Glutamatergic neuron (in vitro differentiated cells): ENCODE measurements at regions not wholly inside any gene's neighbourhood (a gene's known extent, or its start where the extent isn't known, plus 50 kb on each side); places are given as distances from the start of the nearest gene placed in this dataset.
"Not testable (repeated sequence)": the region's sequence is repeated elsewhere in the genome, so short reads cannot be mapped to it uniquely, and the experiment has no call there.

Experiments used
- DNase-seq: peaks from one replicate; pipeline ENCODE4 v3.0.0; 2022
- H3K27ac Mint-ChIP-seq: one replicate; pipeline ENCODE4 v1.8.0; 2020; ENCODE audit warnings: mild to moderate bottlenecking, mixed read lengths, inconsistent platforms; ENCODE audit not compliant: unreplicated experiment
- H3K27me3 Mint-ChIP-seq: one replicate; pipeline ENCODE4 v1.8.0; 2020; ENCODE audit warnings: mild to moderate bottlenecking, moderate library complexity, mixed read lengths, inconsistent platforms; ENCODE audit not compliant: unreplicated experiment
- H3K36me3 Mint-ChIP-seq: one replicate; pipeline ENCODE4 v1.8.0; 2020; ENCODE audit warnings: mild to moderate bottlenecking, mixed read lengths, inconsistent platforms; ENCODE audit not compliant: unreplicated experiment
- H3K4me1 Mint-ChIP-seq: one replicate; pipeline ENCODE4 v1.8.0; 2020; ENCODE audit warnings: mild to moderate bottlenecking, low read depth, mixed read lengths, inconsistent platforms; ENCODE audit not compliant: unreplicated experiment
- H3K4me3 Mint-ChIP-seq: one replicate; pipeline ENCODE4 v1.8.0; 2020; ENCODE audit warnings: mild to moderate bottlenecking, mixed read lengths, inconsistent platforms; ENCODE audit not compliant: unreplicated experiment
- H3K9me3 Mint-ChIP-seq: one replicate; pipeline ENCODE4 v1.8.0; 2020; ENCODE audit warnings: mild to moderate bottlenecking, moderate library complexity, mixed read lengths, inconsistent platforms; ENCODE audit not compliant: unreplicated experiment
- TF ChIP-seq, protein P1 (sequence below): fragments of 200-600 bp; sonication (generic); IDR thresholded peaks from one replicate; pipeline ENCODE4 v1.5.0; 2021; ENCODE audit not compliant: partially characterized antibody, unreplicated experiment

DNA sequence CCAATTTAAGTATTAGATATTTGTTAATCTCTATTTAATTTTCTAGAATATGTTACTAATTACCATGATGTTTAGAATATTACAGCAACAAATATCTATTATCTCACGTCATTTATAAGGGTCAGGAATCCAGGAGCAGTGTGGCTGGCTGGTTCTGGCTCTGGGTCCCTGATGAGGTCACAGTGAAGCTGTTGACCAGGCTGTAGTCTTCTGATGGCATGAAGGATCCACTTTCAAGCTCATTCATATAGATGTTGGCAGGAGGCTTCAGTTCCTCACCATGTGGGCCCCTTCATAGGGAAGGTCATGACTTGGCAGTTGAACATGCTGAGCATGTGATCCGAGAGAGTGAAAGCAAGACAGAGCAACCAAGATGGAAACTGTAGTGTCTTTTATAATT lies 375.6 kb downstream of the ATP23 start:
- TF ChIP-seq, protein P1, sequence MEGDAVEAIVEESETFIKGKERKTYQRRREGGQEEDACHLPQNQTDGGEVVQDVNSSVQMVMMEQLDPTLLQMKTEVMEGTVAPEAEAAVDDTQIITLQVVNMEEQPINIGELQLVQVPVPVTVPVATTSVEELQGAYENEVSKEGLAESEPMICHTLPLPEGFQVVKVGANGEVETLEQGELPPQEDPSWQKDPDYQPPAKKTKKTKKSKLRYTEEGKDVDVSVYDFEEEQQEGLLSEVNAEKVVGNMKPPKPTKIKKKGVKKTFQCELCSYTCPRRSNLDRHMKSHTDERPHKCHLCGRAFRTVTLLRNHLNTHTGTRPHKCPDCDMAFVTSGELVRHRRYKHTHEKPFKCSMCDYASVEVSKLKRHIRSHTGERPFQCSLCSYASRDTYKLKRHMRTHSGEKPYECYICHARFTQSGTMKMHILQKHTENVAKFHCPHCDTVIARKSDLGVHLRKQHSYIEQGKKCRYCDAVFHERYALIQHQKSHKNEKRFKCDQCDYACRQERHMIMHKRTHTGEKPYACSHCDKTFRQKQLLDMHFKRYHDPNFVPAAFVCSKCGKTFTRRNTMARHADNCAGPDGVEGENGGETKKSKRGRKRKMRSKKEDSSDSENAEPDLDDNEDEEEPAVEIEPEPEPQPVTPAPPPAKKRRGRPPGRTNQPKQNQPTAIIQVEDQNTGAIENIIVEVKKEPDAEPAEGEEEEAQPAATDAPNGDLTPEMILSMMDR = no peak
- no peak for DNase-seq
- Mint-ChIP-seq H3K27ac (no peak overlapping the region), H3K4me1 (no peaks in the 10 kb centered on the region), H3K27me3 (peaks cover 7% of the 10 kb centered on the region), H3K4me3 (no peak overlapping the region), H3K36me3 (peaks cover 13% of the 10 kb centered on the region), H3K9me3 (no peaks in the 10 kb centered on the region)

DNA sequence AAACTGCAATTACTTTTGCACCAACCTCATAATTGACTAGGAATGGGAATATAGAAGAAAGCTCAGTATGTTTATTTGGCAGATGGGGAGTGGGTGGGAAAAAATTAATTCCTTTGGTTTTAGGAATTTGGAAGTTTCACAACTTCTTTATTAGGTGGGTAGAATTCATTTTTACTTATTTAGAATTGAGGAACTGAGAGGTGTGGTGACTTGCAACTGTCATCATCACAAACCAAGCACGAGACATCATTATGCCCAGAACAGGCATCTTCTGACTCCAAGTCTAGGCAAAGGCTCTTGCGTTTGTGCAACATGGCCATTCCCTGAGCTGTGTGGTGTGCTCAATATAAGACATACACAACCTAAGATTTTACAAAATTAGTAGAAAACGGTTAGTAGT lies 380.0 kb downstream of the ATP23 start:
- no peak overlapping the region for H3K27ac Mint-ChIP-seq
- H3K4me3 Mint-ChIP-seq = no peak overlapping the region
- TF ChIP-seq, protein P1 = no peak
- no peaks in the 10 kb centered on the region for H3K4me1 Mint-ChIP-seq
- no peak for DNase-seq
- no peaks in the 10 kb centered on the region for H3K9me3 Mint-ChIP-seq
- H3K27me3 Mint-ChIP-seq = peaks cover 5% of the 10 kb centered on the region
- peaks cover 13% of the 10 kb centered on the region for H3K36me3 Mint-ChIP-seq

DNA sequence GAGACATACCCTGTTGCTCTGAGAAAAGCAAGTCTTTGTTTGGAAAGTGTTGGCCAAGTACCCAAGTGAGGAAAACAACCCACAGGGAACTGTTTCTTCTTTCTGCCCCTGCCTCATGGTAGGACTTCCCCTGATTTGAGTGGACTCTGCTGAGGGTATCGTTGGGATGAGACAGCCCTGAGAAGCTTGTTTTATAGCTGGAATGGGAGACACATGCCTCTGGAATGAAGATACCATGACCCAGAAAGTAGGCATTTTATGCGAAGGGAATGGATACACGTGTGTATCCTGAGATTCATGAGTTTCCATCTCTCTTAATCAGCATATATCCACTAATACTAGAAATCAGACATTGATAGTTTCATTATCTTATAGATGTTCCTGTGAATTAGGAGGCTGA lies 382.3 kb downstream of the ATP23 start:
- peaks cover 4% of the 10 kb centered on the region for H3K27me3 Mint-ChIP-seq
- peaks cover 7% of the 10 kb centered on the region for H3K36me3 Mint-ChIP-seq
- TF ChIP-seq, protein P1 = no peak
- no peaks in the 10 kb centered on the region for H3K9me3 Mint-ChIP-seq
- no peak overlapping the region for H3K27ac Mint-ChIP-seq
- DNase-seq = no peak
- H3K4me1 Mint-ChIP-seq = no peaks in the 10 kb centered on the region
- H3K4me3 Mint-ChIP-seq = no peak overlapping the region

DNA sequence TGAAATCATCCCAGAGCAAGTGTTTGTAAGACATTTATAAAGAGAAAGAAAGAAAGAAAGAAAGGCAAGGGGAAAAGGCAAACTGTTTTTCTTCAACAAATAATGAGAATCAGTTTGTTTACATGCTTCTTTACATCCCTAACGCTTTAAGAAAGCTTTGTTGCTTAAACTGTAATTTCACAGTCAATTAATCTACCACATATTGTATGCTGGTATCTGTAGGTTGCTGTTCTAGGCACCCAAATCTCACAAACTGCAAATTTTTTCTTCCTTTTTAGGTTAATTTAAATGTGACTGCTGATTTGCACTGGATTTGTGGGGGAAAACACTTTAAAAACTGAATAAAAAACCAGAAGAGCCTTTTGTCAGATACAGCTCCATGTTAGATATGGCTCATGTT lies 384.2 kb downstream of the ATP23 start:
- Mint-ChIP-seq H3K9me3 (no peaks in the 10 kb centered on the region), H3K4me3 (no peak overlapping the region), H3K27ac (no peak overlapping the region), H3K4me1 (no peaks in the 10 kb centered on the region), H3K36me3 (no peaks in the 10 kb centered on the region), H3K27me3 (no peaks in the 10 kb centered on the region)
- TF ChIP-seq, protein P1 = no peak
- no peak for DNase-seq

DNA sequence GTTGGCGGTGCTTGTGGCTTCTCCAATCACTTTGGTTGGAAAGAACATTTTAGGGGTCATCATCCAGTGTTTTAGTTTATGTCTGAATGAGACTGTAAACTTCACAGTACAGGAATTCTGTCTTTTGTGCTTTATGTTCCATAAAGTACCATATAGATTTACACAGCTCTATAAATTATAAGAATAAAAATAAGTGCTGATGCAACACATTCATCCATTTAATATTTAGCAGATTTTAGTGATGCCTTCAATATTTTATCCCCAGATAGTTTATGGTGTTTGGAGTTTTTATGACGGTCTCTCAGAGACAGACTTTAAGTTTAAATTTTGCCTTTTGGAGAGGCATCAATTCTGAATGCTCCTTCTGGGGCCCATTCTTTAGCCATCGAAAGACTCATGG lies 385.2 kb downstream of the ATP23 start:
- Mint-ChIP-seq H3K4me1 (no peaks in the 10 kb centered on the region), H3K4me3 (no peak overlapping the region), H3K27ac (no peak overlapping the region), H3K27me3 (no peaks in the 10 kb centered on the region), H3K9me3 (no peaks in the 10 kb centered on the region), H3K36me3 (no peaks in the 10 kb centered on the region)
- no peak for DNase-seq
- TF ChIP-seq, protein P1 = no peak

DNA sequence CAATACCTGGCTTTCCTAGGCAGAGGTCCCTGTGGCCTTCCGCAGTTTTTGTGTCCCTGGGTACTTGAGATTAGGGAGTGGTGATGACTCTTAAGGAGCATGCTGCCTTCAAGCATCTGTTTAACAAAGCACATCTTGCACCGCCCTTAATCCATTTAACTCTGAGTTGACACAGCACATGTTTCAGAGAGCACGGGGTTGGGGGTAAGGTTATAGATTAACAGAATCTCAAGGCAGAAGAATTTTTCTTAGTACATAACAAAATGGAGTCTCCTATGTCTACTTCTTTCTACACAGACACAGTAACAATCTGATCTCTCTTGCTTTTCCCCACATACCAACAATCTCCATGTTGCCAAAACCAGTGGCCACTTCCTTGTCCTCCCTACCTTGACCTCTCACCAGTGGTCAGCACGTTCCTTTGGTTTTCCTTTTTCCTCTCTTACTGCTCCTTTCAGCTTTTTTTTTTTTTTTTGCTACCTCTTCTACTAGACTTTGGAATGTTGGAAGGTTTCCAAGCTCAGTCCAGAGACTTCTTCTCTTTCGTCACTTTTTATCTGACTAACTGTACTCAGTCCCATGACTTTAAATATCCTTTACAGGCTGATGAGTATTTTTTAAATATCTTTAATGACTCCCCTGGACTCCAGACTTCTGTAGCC lies 395.3 kb downstream of the ATP23 start:
- H3K27me3 Mint-ChIP-seq, H3K36me3 Mint-ChIP-seq, H3K4me1 Mint-ChIP-seq, DNase-seq, H3K27ac Mint-ChIP-seq, H3K9me3 Mint-ChIP-seq: not testable (repeated sequence)
- peak overlapping the region; percentile 3 for H3K4me3 Mint-ChIP-seq

DNA sequence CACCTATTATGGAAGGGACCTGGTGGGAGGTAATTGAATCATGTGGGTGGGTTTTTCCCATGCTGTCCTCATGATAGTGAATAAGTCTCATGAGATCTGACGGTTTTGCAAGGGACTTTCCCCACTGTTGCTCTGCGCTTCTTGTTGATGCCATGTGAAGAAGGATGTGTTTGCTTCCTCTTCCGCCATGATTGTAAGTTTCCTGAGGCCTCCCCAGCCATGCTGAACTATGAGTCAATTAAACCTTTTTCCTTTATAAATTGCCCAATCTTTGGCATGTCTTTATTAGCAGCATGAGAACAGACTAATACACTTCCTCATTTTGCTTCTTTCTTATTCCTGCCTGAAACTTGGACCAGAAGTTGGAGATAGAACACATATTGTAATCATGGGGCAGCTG lies 396.2 kb downstream of the ATP23 start:
- not testable (repeated sequence) for H3K36me3 Mint-ChIP-seq, H3K4me3 Mint-ChIP-seq, H3K27me3 Mint-ChIP-seq, H3K9me3 Mint-ChIP-seq, DNase-seq, H3K27ac Mint-ChIP-seq
- H3K4me1 Mint-ChIP-seq = peaks cover 13% of the 10 kb centered on the region
